NT2/D1 (cell line): ENCODE measurements at regions not wholly inside any gene's neighbourhood (a gene's known extent, or its start where the extent isn't known, plus 50 kb on each side); places are given as distances from the start of the nearest gene placed in this dataset.
"Not testable (repeated sequence)": the region's sequence is repeated elsewhere in the genome, so short reads cannot be mapped to it uniquely, and the experiment has no call there.

Source experiments
- DNase-seq: peaks from one replicate; pipeline ENCODE4 v3.0.0-alpha.2; 2011; ENCODE audit warnings: low read depth, low spot score
- H3K27me3 ChIP-seq: 2 replicates; pipeline ENCODE4 v1.6.0; 2011; ENCODE audit warnings: mild to moderate bottlenecking; ENCODE audit not compliant: insufficient read length, insufficient read depth
- H3K36me3 ChIP-seq: 2 replicates; pipeline ENCODE4 v1.6.1; 2011; ENCODE audit warnings: mild to moderate bottlenecking, low read length, mixed read lengths; ENCODE audit not compliant: insufficient read depth, insufficient read length
- H3K4me1 ChIP-seq: 2 replicates; pipeline ENCODE4 v1.5.1; 2011; ENCODE audit not compliant: insufficient read depth, insufficient read length
- H3K4me3 ChIP-seq: 2 replicates; pipeline ENCODE4 v1.5.1; 2011; ENCODE audit warnings: low read depth; ENCODE audit not compliant: insufficient read length
- H3K9ac ChIP-seq: 2 replicates; pipeline ENCODE4 v1.6.0; 2011; ENCODE audit warnings: low read depth; ENCODE audit not compliant: insufficient read length
- H3K9me3 ChIP-seq: 2 replicates; pipeline ENCODE4 v1.5.1; 2011; ENCODE audit warnings: mild to moderate bottlenecking, low read length; ENCODE audit not compliant: insufficient read depth
- SUZ12 ChIP-seq: IDR thresholded peaks from 2 replicates; pipeline ENCODE4 v1.6.1; 2011; ENCODE audit not compliant: insufficient read length, insufficient read depth; ENCODE audit errors: extremely low read depth
- YY1 ChIP-seq: IDR thresholded peaks from 2 replicates; pipeline ENCODE4 v1.6.1; 2011; ENCODE audit not compliant: insufficient read length, insufficient read depth
- ZNF274 ChIP-seq: IDR thresholded peaks from 2 replicates; pipeline ENCODE4 v1.6.1; 2011; ENCODE audit warnings: mild to moderate bottlenecking, low read depth, low read length

GRCh38 chr2:219739066-219739465 is 111.6 kb downstream of the SLC4A3 start:
- no peak for DNase-seq
- Histone ChIP-seq H3K9me3 (no peaks in the 10 kb centered on the region), H3K36me3 (no peaks in the 10 kb centered on the region), H3K9ac (no peak overlapping the region), H3K4me3 (no peak overlapping the region), H3K27me3 (no peaks in the 10 kb centered on the region), H3K4me1 (no peaks in the 10 kb centered on the region)
- TF ChIP-seq SUZ12 (no peak), ZNF274 (no peak), YY1 (no peak)

GRCh38 chr2:219739866-219740440 is 112.5 kb downstream of the SLC4A3 start:
- no peak for DNase-seq
- Histone ChIP-seq H3K9me3 (no peaks in the 10 kb centered on the region), H3K4me3 (no peak overlapping the region), H3K27me3 (no peaks in the 10 kb centered on the region), H3K4me1 (no peaks in the 10 kb centered on the region), H3K36me3 (no peaks in the 10 kb centered on the region), H3K9ac (no peak overlapping the region)
- TF ChIP-seq YY1 (no peak), ZNF274 (no peak), SUZ12 (no peak)

- Histone ChIP-seq H3K27me3 (no peaks in the 10 kb centered on the region), H3K36me3 (no peaks in the 10 kb centered on the region), H3K4me1 (no peaks in the 10 kb centered on the region), H3K9me3 (no peaks in the 10 kb centered on the region), H3K9ac (no peak overlapping the region), H3K4me3 (no peak overlapping the region)
- DNase-seq, result no peak
- no peak for TF ChIP-seq SUZ12
- TF ChIP-seq YY1, result no peak
- no peak for TF ChIP-seq ZNF274
Observed at GRCh38 chr2:219743548-219743947, 116.1 kb downstream of the SLC4A3 start.

- Histone ChIP-seq H3K4me1 (no peaks in the 10 kb centered on the region), H3K9ac (no peak overlapping the region), H3K9me3 (no peaks in the 10 kb centered on the region), H3K36me3 (no peaks in the 10 kb centered on the region), H3K4me3 (no peak overlapping the region), H3K27me3 (no peaks in the 10 kb centered on the region)
- no peak for DNase-seq
- TF ChIP-seq SUZ12 (no peak), ZNF274 (no peak), YY1 (no peak)
Observed at GRCh38 chr2:219744066-219744465, 116.6 kb downstream of the SLC4A3 start.

- H3K4me1 ChIP-seq, result no peaks in the 10 kb centered on the region
- DNase-seq, result no peak
- no peaks in the 10 kb centered on the region for H3K36me3 ChIP-seq
- H3K4me3 ChIP-seq, result no peak overlapping the region
- no peaks in the 10 kb centered on the region for H3K27me3 ChIP-seq
- no peak overlapping the region for H3K9ac ChIP-seq
- TF ChIP-seq YY1 (no peak), SUZ12 (no peak)
- no peaks in the 10 kb centered on the region for H3K9me3 ChIP-seq
Observed at GRCh38 chr2:219744600-219744999, 117.2 kb downstream of the SLC4A3 start.

- DNase-seq, result no peak
- TF ChIP-seq YY1 (no peak), SUZ12 (no peak), ZNF274 (no peak)
- no peak overlapping the region for H3K9ac ChIP-seq
- H3K4me3 ChIP-seq, result no peak overlapping the region
- H3K4me1 ChIP-seq, result no peaks in the 10 kb centered on the region
- no peaks in the 10 kb centered on the region for H3K36me3 ChIP-seq
- no peaks in the 10 kb centered on the region for H3K27me3 ChIP-seq
- peaks cover 24% of the 10 kb centered on the region for H3K9me3 ChIP-seq
Observed at GRCh38 chr2:219747637-219748036, 120.2 kb downstream of the SLC4A3 start.

- Histone ChIP-seq H3K27me3 (no peaks in the 10 kb centered on the region), H3K9me3 (peaks cover 29% of the 10 kb centered on the region), H3K9ac (no peak overlapping the region), H3K4me3 (no peak overlapping the region), H3K36me3 (no peaks in the 10 kb centered on the region), H3K4me1 (no peaks in the 10 kb centered on the region)
- TF ChIP-seq YY1 (no peak), ZNF274 (no peak), SUZ12 (no peak)
- DNase-seq, result no peak
Observed at GRCh38 chr2:219748671-219749570, 121.5 kb downstream of the SLC4A3 start.

GRCh38 chr2:219751121-219751520 is 123.7 kb downstream of the SLC4A3 start:
- H3K9me3 ChIP-seq, result peaks cover 49% of the 10 kb centered on the region
- not testable (repeated sequence) for H3K4me1 ChIP-seq, H3K9ac ChIP-seq, H3K4me3 ChIP-seq, DNase-seq, H3K27me3 ChIP-seq, H3K36me3 ChIP-seq
